Suppressor macrophage treated with lipopolysaccharide for 4 hours (primary cell): ENCODE measurements at regions not wholly inside any gene's neighbourhood (a gene's known extent, or its start where the extent isn't known, plus 50 kb on each side); places are given as distances from the start of the nearest gene placed in this dataset.
A peak's percentile ranks its signal among the peaks of the same experiment; 100 is the strongest.

Experiments used
- DNase-seq: peaks from one replicate; pipeline ENCODE4 v3.0.0-alpha.2; 2020

- DNase-seq, result no peak
These were observed 162.4 kb upstream of the NABP1 start for GRCh38 chr2:191515551-191515950.

GRCh38 chr2:191516260-191516659, 161.7 kb upstream of the NABP1 start:
- no peak for DNase-seq

- DNase-seq, result peak; percentile 56
These were observed 156.2 kb upstream of the NABP1 start for GRCh38 chr2:191521608-191522208.

GRCh38 chr2:191522478-191523120, 155.3 kb upstream of the NABP1 start:
- DNase-seq, result no peak

- peak; percentile 16 for DNase-seq
These were observed 151.8 kb upstream of the NABP1 start for GRCh38 chr2:191526091-191526490.

GRCh38 chr2:191526536-191526935, 151.4 kb upstream of the NABP1 start:
- DNase-seq, result peak; percentile 50

GRCh38 chr2:191526953-191527556, 150.9 kb upstream of the NABP1 start:
- no peak for DNase-seq

GRCh38 chr2:191530618-191531017, 147.3 kb upstream of the NABP1 start:
- DNase-seq, result no peak

- peak; percentile 59 for DNase-seq
These were observed 144.2 kb upstream of the NABP1 start for GRCh38 chr2:191533693-191534180.

- DNase-seq, result no peak
These were observed 140.0 kb upstream of the NABP1 start for GRCh38 chr2:191537921-191538320.

GRCh38 chr2:191538334-191538903, 139.5 kb upstream of the NABP1 start:
- DNase-seq, result no peak

- DNase-seq, result peak; percentile 40
These were observed 138.9 kb upstream of the NABP1 start for GRCh38 chr2:191539068-191539467.

- no peak for DNase-seq
These were observed 137.3 kb upstream of the NABP1 start for GRCh38 chr2:191540681-191541080.

- no peak for DNase-seq
These were observed 134.2 kb upstream of the NABP1 start for GRCh38 chr2:191543708-191544107.

- DNase-seq, result no peak
These were observed 133.4 kb upstream of the NABP1 start for GRCh38 chr2:191544461-191545062.

GRCh38 chr2:191545361-191545760, 132.6 kb upstream of the NABP1 start:
- DNase-seq, result no peak

- DNase-seq, result no peak
These were observed 125.9 kb upstream of the NABP1 start for GRCh38 chr2:191552066-191552465.

- no peak for DNase-seq
These were observed 123.7 kb upstream of the NABP1 start for GRCh38 chr2:191554240-191554639.

GRCh38 chr2:191555092-191555742, 122.7 kb upstream of the NABP1 start:
- DNase-seq, result peak; percentile 92

- DNase-seq, result peak; percentile 35
These were observed 121.5 kb upstream of the NABP1 start for GRCh38 chr2:191556463-191556862.

GRCh38 chr2:191557841-191558240, 120.1 kb upstream of the NABP1 start:
- DNase-seq, result no peak

GRCh38 chr2:191559569-191559968, 118.4 kb upstream of the NABP1 start:
- DNase-seq, result no peak

GRCh38 chr2:191560411-191560980, 117.4 kb upstream of the NABP1 start:
- DNase-seq, result no peak
